ENCODE measurements at regions not wholly inside any gene's neighbourhood (a gene's known extent, or its start where the extent isn't known, plus 50 kb on each side); places are given as distances from the start of the nearest gene placed in this dataset.
"Not testable (repeated sequence)": the region's sequence is repeated elsewhere in the genome, so short reads cannot be mapped to it uniquely, and the experiment has no call there.

- Histone ChIP-seq H3K4me3 (ENCODE audit: low read length) (no peak overlapping the region), H3K9me3 (ENCODE audit: control insufficient read depth, low read length) (no peaks in the 10 kb centered on the region), H3K27me3 (replicated peaks; ENCODE audit: control insufficient read depth, insufficient read depth, low read length) (no peaks in the 10 kb centered on the region), H3K9ac (ENCODE audit: low read length) (no peak overlapping the region), H3K4me1 (ENCODE audit: control insufficient read depth, insufficient read depth, low read length) (peaks cover 16% of the 10 kb centered on the region), H3K36me3 (ENCODE audit: control insufficient read depth, insufficient read depth, low read length, severe bottlenecking) (no peaks in the 10 kb centered on the region)
- DNase-seq (ENCODE audit: low read depth), result no peak
These were observed 88.4 kb upstream of the TEAD1 start for GRCh38 chr11:12585861-12586260.

- Histone ChIP-seq H3K27me3 (replicated peaks; ENCODE audit: control insufficient read depth, insufficient read depth, low read length) (no peaks in the 10 kb centered on the region), H3K4me1 (ENCODE audit: control insufficient read depth, insufficient read depth, low read length) (peaks cover 16% of the 10 kb centered on the region), H3K4me3 (ENCODE audit: low read length) (no peak overlapping the region), H3K9ac (ENCODE audit: low read length) (no peak overlapping the region), H3K9me3 (ENCODE audit: control insufficient read depth, low read length) (no peaks in the 10 kb centered on the region), H3K36me3 (ENCODE audit: control insufficient read depth, insufficient read depth, low read length, severe bottlenecking) (no peaks in the 10 kb centered on the region)
- DNase-seq (ENCODE audit: low read depth), result peak; percentile 57
These were observed 86.8 kb upstream of the TEAD1 start for GRCh38 chr11:12587333-12587991.

GRCh38 chr11:12591706-12592105, 82.5 kb upstream of the TEAD1 start:
- no peaks in the 10 kb centered on the region for H3K27me3 ChIP-seq (replicated peaks; ENCODE audit: control insufficient read depth, insufficient read depth, low read length)
- no peaks in the 10 kb centered on the region for H3K36me3 ChIP-seq (ENCODE audit: control insufficient read depth, insufficient read depth, low read length, severe bottlenecking)
- no peaks in the 10 kb centered on the region for H3K9me3 ChIP-seq (ENCODE audit: control insufficient read depth, low read length)
- peaks cover 4% of the 10 kb centered on the region for H3K4me1 ChIP-seq (ENCODE audit: control insufficient read depth, insufficient read depth, low read length)
- no peak overlapping the region for H3K4me3 ChIP-seq (ENCODE audit: low read length)
- H3K9ac ChIP-seq (ENCODE audit: low read length), result no peak overlapping the region
- no peak for DNase-seq (ENCODE audit: low read depth)

GRCh38 chr11:12592283-12592682, 81.9 kb upstream of the TEAD1 start:
- DNase-seq (ENCODE audit: low read depth), result no peak
- no peak overlapping the region for H3K9ac ChIP-seq (ENCODE audit: low read length)
- no peaks in the 10 kb centered on the region for H3K36me3 ChIP-seq (ENCODE audit: control insufficient read depth, insufficient read depth, low read length, severe bottlenecking)

GRCh38 chr11:12595089-12595847, 79.0 kb upstream of the TEAD1 start:
- H3K9ac ChIP-seq (ENCODE audit: low read length); H3K9me3 ChIP-seq (ENCODE audit: control insufficient read depth, low read length); H3K36me3 ChIP-seq (ENCODE audit: control insufficient read depth, insufficient read depth, low read length, severe bottlenecking); H3K4me3 ChIP-seq (ENCODE audit: low read length); DNase-seq (ENCODE audit: low read depth); H3K4me1 ChIP-seq (ENCODE audit: control insufficient read depth, insufficient read depth, low read length); H3K27me3 ChIP-seq (replicated peaks; ENCODE audit: control insufficient read depth, insufficient read depth, low read length): not testable (repeated sequence)

More at GRCh38 chr11:12592283-12592682, 81.9 kb upstream of the TEAD1 start:
- no peak overlapping the region for H3K4me3 ChIP-seq (ENCODE audit: low read length)
- H3K4me1 ChIP-seq (ENCODE audit: control insufficient read depth, insufficient read depth, low read length), result no peaks in the 10 kb centered on the region
- H3K9me3 ChIP-seq (ENCODE audit: control insufficient read depth, low read length), result no peaks in the 10 kb centered on the region
- H3K27me3 ChIP-seq (replicated peaks; ENCODE audit: control insufficient read depth, insufficient read depth, low read length), result no peaks in the 10 kb centered on the region

GRCh38 chr11:12598330-12599256, 75.6 kb upstream of the TEAD1 start:
- Histone ChIP-seq H3K9ac (ENCODE audit: low read length) (no peak overlapping the region), H3K36me3 (ENCODE audit: control insufficient read depth, insufficient read depth, low read length, severe bottlenecking) (no peaks in the 10 kb centered on the region), H3K4me3 (ENCODE audit: low read length) (no peak overlapping the region), H3K27me3 (replicated peaks; ENCODE audit: control insufficient read depth, insufficient read depth, low read length) (no peaks in the 10 kb centered on the region), H3K4me1 (ENCODE audit: control insufficient read depth, insufficient read depth, low read length) (peaks cover 30% of the 10 kb centered on the region), H3K9me3 (ENCODE audit: control insufficient read depth, low read length) (no peaks in the 10 kb centered on the region)
- DNase-seq (ENCODE audit: low read depth), result no peak

GRCh38 chr11:12599408-12600143, 74.6 kb upstream of the TEAD1 start:
- no peak for DNase-seq (ENCODE audit: low read depth)
- peaks cover 30% of the 10 kb centered on the region for H3K4me1 ChIP-seq (ENCODE audit: control insufficient read depth, insufficient read depth, low read length)
- no peaks in the 10 kb centered on the region for H3K9me3 ChIP-seq (ENCODE audit: control insufficient read depth, low read length)

GRCh38 chr11:12600829-12601228, 73.4 kb upstream of the TEAD1 start:
- Histone ChIP-seq H3K4me1 (ENCODE audit: control insufficient read depth, insufficient read depth, low read length) (peaks cover 32% of the 10 kb centered on the region), H3K4me3 (ENCODE audit: low read length) (no peak overlapping the region), H3K36me3 (ENCODE audit: control insufficient read depth, insufficient read depth, low read length, severe bottlenecking) (no peaks in the 10 kb centered on the region), H3K9ac (ENCODE audit: low read length) (no peak overlapping the region), H3K9me3 (ENCODE audit: control insufficient read depth, low read length) (no peaks in the 10 kb centered on the region), H3K27me3 (replicated peaks; ENCODE audit: control insufficient read depth, insufficient read depth, low read length) (no peaks in the 10 kb centered on the region)
- DNase-seq (ENCODE audit: low read depth), result no peak

More at GRCh38 chr11:12599408-12600143, 74.6 kb upstream of the TEAD1 start:
- Histone ChIP-seq H3K9ac (ENCODE audit: low read length) (no peak overlapping the region), H3K36me3 (ENCODE audit: control insufficient read depth, insufficient read depth, low read length, severe bottlenecking) (no peaks in the 10 kb centered on the region), H3K4me3 (ENCODE audit: low read length) (no peak overlapping the region), H3K27me3 (replicated peaks; ENCODE audit: control insufficient read depth, insufficient read depth, low read length) (no peaks in the 10 kb centered on the region)

GRCh38 chr11:12602421-12602820, 71.8 kb upstream of the TEAD1 start:
- no peaks in the 10 kb centered on the region for H3K9me3 ChIP-seq (ENCODE audit: control insufficient read depth, low read length)
- H3K4me1 ChIP-seq (ENCODE audit: control insufficient read depth, insufficient read depth, low read length), result peaks cover 32% of the 10 kb centered on the region
- no peak overlapping the region for H3K9ac ChIP-seq (ENCODE audit: low read length)
- H3K4me3 ChIP-seq (ENCODE audit: low read length), result peak overlapping the region; percentile 40
- no peak for DNase-seq (ENCODE audit: low read depth)
- no peaks in the 10 kb centered on the region for H3K36me3 ChIP-seq (ENCODE audit: control insufficient read depth, insufficient read depth, low read length, severe bottlenecking)
- H3K27me3 ChIP-seq (replicated peaks; ENCODE audit: control insufficient read depth, insufficient read depth, low read length), result no peaks in the 10 kb centered on the region

GRCh38 chr11:12603143-12604088, 70.8 kb upstream of the TEAD1 start:
- H3K4me1 ChIP-seq (ENCODE audit: control insufficient read depth, insufficient read depth, low read length), result peaks cover 31% of the 10 kb centered on the region
- H3K4me3 ChIP-seq (ENCODE audit: low read length), result no peak overlapping the region
- H3K9ac ChIP-seq (ENCODE audit: low read length), result no peak overlapping the region
- DNase-seq (ENCODE audit: low read depth), result no peak
- H3K9me3 ChIP-seq (ENCODE audit: control insufficient read depth, low read length), result no peaks in the 10 kb centered on the region
- no peaks in the 10 kb centered on the region for H3K36me3 ChIP-seq (ENCODE audit: control insufficient read depth, insufficient read depth, low read length, severe bottlenecking)
- H3K27me3 ChIP-seq (replicated peaks; ENCODE audit: control insufficient read depth, insufficient read depth, low read length), result no peaks in the 10 kb centered on the region

Measured in adipocyte (in vitro differentiated cells).